ENCODE measurements at regions not wholly inside any gene's neighbourhood (a gene's known extent, or its start where the extent isn't known, plus 50 kb on each side); places are given as distances from the start of the nearest gene placed in this dataset.

- Histone ChIP-seq H3K9ac (replicated peaks; ENCODE audit: extremely low read depth, insufficient read depth, low read length) (no peak overlapping the region), H3K9me1 (replicated peaks; ENCODE audit: control insufficient read depth, extremely low read depth, insufficient read depth, low read length) (no peaks in the 10 kb centered on the region), H3K27me3 (ENCODE audit: control insufficient read depth in 2 of 2, insufficient read depth in 2 of 2, low read length in 2 of 2) (no peaks in the 10 kb centered on the region), H3K4me1 (ENCODE audit: control insufficient read depth, extremely low read depth, insufficient read depth, low read length) (no peaks in the 10 kb centered on the region), H3K4me3 (replicated peaks in 1 of 3; ENCODE audit: insufficient read depth in 1 of 3, low read depth in 1 of 3, low read length in 3 of 3) (no peak overlapping the region), H4K20me1 (replicated peaks; ENCODE audit: control insufficient read depth, extremely low read depth, insufficient read depth, low read length) (no peaks in the 10 kb centered on the region), H3K9me3 (replicated peaks; ENCODE audit: control insufficient read depth, insufficient read depth, low read length) (peaks cover 3% of the 10 kb centered on the region), H3K27ac (ENCODE audit: insufficient read depth, low read depth, low read length) (no peak overlapping the region), H3K36me3 (ENCODE audit: control insufficient read depth in 2 of 2, extremely low read depth in 1 of 2, insufficient read depth in 2 of 2, low read length in 2 of 2) (no peaks in the 10 kb centered on the region), H3K79me2 (ENCODE audit: control insufficient read depth, insufficient read depth, low read length) (no peaks in the 10 kb centered on the region), H3K4me2 (ENCODE audit: insufficient read depth, low read length) (no peak overlapping the region), H2AFZ (ENCODE audit: low read depth, low read length) (no peak overlapping the region)
- BruUV-seq (replicated peaks), result no TSS peak
- ChIA-PET POLR2A (no interaction called here), CTCF (no interaction called here)
- dilution Hi-C loops (cut with MboI; ENCODE audit: extremely low pct_ligation_motif_present, low sequenced_read_pairs), result no loop called here
- DNase-seq (ENCODE audit: low read depth, low spot score), result no peak
- FAIRE-seq, result no peak
- intact Hi-C loops (cut with micrococcal nuclease), result no loop called here
- TF ChIP-seq MYC (IDR thresholded peaks at IDR 0.05; ENCODE audit: low read depth, low read length) (no peak), POLR2A (IDR thresholded peaks at IDR 0.05; ENCODE audit: low read depth, low read length) (no peak), EZH2 (IDR thresholded peaks at IDR 0.05; ENCODE audit: borderline replicate concordance, low read depth, low read length, severe bottlenecking) (no peak), POLR2AphosphoS5 (IDR thresholded peaks at IDR 0.05; ENCODE audit: insufficient read depth, low read depth, low read length) (no peak), JUN (IDR thresholded peaks at IDR 0.05; ENCODE audit: borderline replicate concordance, insufficient read depth, insufficient read length, low read depth) (no peak), CTCF (IDR thresholded peaks at IDR 0.05; ENCODE audit: extremely low read depth in 1 of 2, insufficient read depth in 1 of 2, low read depth in 1 of 2, low read length in 2 of 2) (no peak), FOS (IDR thresholded peaks at IDR 0.05; ENCODE audit: borderline replicate concordance, insufficient read depth, low read length) (no peak), GATA2 (IDR thresholded peaks at IDR 0.05; ENCODE audit: insufficient read depth, insufficient read length, low read depth, low read length) (no peak)
- TF ChIP-seq, protein P1, sequence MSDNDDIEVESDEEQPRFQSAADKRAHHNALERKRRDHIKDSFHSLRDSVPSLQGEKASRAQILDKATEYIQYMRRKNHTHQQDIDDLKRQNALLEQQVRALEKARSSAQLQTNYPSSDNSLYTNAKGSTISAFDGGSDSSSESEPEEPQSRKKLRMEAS (IDR thresholded peaks at IDR 0.05; ENCODE audit: insufficient read depth, insufficient read length), result no peak
Measured at GRCh38 chr6:9131616-9132015, 696.3 kb upstream of the SLC35B3 start.
